Stimulated activated CD8-positive, alpha-beta memory T cell treated with anti-CD3 and anti-CD28 coated beads, Interleukin-4, amount 100 ng/mL, for 4 hours (primary cell): ENCODE measurements at regions not wholly inside any gene's neighbourhood (a gene's known extent, or its start where the extent isn't known, plus 50 kb on each side); places are given as distances from the start of the nearest gene placed in this dataset.

Experiments used
- DNase-seq, 2 donors: peaks; one replicate each; pipeline ENCODE4 v3.0.0-alpha.2; 2020; ENCODE audit warnings: low read depth in 2 of 2, low spot score in 1 of 2

- DNase-seq = no peak
Measured at GRCh38 chr12:89939522-89940215, 231.0 kb upstream of the ATP2B1 start.

- DNase-seq = no peak
Measured at GRCh38 chr12:89936631-89937030, 228.0 kb upstream of the ATP2B1 start.

DNA sequence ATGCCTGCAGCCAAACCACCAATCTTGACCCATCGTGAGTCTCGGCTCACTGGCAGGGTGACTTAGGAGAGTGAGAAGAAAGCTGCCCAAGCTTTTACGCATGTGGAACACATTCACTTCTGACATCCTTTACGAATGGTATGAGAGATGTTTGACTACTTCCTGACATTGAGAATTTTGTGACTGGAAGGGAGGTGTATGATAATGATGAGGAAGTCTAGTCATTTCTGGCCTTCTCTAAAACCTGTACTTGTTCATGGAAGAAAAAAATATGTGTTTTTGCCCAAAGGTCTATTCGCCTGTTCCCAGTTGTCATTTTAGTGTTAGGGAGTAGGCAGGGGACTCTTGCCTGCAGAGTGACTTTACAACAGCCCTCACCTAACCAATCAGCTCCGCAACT, 227.2 kb upstream of the ATP2B1 start:
- no peak for DNase-seq

DNA sequence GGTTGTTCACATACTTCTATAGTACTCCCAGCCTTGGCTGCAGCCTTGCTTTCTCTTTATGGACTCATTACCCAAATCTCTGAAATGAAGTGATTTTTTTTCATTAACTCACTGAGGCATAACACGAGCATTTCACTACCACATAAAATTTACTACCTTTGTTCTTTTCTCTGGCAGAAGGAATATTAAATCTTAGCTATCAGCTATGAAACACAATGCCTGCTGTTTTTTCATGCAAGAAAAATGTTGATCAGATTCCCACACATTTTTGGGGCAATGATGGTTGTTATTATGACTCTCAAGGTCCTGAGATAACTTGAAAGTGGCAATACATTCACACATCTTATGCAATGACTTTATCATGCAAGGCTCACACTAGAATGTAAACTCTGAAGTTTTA, 225.3 kb upstream of the ATP2B1 start:
- no peak for DNase-seq

GRCh38 chr12:89932954-89933353, 224.3 kb upstream of the ATP2B1 start:
- DNase-seq = no peak

DNA sequence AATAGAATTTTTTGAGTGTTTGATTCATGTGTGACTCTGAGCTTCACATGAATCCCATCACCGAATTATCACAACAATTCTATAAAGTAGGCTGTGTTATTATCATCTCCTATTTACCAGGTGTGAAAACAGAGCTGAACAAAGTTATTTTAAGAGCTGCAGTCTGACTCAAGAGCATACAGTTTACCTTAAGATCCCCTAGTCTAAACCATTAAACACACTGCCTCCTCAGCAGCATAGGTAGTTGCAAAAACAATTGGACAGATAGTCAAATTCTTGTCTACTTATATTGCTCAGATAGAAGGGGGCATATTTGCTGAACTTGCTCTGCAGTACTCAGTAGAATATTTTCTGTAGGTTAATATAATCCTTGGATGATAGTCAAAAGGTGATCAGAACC, 219.8 kb upstream of the ATP2B1 start:
- DNase-seq = no peak

- no peak for DNase-seq
Measured at GRCh38 chr12:89927226-89927698, 218.6 kb upstream of the ATP2B1 start.

DNA sequence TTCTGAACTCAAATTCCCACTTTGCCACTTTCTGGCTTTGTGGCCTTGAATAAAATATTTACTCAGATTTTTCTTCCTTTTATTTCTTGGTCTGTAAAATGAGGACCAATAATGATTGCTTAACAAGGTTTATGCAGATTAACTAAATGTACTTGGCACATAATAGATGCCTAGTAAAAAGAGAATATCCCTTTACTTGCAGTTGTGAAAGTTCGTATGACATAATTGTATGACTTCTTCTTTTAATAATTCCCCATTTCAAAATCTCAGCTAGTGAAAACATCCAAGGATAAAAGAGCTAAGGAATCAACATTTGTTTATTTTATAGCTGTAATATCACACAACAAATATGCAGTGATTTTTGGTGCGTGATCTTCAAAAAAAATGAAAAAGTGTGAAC, 215.6 kb upstream of the ATP2B1 start:
- no peak for DNase-seq

- no peak for DNase-seq
Measured at GRCh38 chr12:89923091-89923490, 214.5 kb upstream of the ATP2B1 start.

DNA sequence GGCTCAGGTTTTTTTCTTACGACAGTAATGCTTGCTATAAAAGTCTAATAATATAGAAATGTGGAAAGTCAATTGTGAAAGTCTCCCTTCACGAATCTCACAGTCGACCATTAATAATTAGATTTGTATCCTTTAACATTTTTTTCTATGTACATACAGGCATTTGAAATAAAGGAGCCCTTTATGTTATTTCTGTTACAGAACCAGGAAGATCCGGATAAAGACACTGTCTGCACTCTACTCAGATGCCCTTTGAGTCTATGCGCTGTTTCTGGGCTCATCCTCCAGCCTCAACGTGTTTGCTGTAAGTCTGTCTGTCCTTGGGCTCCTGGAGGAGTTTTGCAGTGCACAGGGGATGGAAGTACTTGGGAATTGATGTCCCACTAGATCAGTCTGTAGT, 212.2 kb upstream of the ATP2B1 start:
- DNase-seq = no peak

GRCh38 chr12:89919241-89919906, 210.7 kb upstream of the ATP2B1 start:
- DNase-seq = no peak

DNA sequence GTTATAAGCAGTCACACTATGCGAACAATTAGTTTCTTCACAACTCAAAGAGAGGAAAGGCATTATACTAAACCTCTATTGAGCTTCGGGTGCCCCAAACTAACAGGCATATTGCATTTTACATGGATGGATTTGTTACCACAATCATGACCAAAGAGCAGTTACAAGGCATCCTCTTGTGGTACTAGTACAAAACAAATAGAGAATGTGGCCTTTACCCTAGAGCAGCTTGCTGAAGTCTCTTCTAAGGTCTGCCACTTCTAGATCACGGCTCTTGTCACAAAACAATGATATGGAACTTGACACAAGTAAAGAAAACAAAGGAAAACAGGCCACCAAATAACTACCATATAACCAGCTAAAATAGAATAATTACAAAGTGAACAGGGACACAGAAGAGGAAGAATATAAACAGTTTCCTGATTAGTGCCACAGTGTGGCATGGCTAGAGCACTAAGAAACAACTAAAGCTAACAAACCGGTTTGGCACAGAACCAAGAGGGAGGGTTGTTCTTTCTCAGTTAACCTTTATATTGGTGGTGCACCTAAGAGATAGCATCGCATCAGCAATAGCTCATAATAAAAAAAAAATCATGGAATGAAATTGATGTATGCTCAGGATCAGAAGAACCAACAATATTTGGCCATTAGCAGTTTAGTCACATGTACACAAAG, 209.7 kb upstream of the ATP2B1 start:
- no peak for DNase-seq

- no peak for DNase-seq
Measured at GRCh38 chr12:89909753-89910152, 201.1 kb upstream of the ATP2B1 start.

- no peak for DNase-seq
Measured at GRCh38 chr12:89907659-89908058, 199.0 kb upstream of the ATP2B1 start.

DNA sequence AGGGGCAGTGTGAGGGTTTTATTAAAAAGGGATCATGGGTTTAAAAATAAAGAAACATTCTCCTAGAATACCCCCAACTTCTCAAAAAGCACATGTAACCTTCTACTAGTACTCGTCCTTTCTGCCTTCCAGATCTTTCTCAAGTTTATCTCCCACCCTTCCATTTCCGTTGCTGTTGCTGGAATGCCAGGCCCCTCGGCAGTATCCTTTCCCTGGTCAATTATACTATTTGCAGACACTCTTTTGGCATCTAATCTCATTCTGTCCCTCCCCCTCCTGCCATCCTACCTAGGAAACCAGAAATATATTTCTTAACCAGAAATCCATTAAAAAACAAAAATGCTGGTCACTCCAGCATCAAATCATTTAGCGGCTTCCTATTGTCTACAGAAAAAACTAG, 198.2 kb upstream of the ATP2B1 start:
- no peak for DNase-seq

DNA sequence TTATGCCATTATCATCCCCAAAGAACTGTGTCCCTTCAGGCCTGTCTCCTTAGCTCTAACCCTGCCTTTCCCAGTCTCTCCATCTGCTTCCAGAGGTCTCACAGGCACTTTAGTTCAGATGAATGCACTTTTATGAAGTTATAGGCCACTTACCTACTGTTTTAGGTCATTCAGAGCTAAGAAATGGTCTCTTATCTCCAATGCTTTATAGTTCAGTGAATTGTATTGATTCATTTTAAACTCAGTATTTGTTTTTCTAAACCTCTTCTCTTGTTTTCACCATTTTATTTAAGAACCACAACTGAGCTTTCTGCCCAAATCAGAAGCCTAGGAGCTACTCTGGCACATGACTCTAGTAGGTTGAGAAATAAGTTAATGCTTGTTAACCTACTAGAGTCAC, 197.5 kb upstream of the ATP2B1 start:
- no peak for DNase-seq

DNA sequence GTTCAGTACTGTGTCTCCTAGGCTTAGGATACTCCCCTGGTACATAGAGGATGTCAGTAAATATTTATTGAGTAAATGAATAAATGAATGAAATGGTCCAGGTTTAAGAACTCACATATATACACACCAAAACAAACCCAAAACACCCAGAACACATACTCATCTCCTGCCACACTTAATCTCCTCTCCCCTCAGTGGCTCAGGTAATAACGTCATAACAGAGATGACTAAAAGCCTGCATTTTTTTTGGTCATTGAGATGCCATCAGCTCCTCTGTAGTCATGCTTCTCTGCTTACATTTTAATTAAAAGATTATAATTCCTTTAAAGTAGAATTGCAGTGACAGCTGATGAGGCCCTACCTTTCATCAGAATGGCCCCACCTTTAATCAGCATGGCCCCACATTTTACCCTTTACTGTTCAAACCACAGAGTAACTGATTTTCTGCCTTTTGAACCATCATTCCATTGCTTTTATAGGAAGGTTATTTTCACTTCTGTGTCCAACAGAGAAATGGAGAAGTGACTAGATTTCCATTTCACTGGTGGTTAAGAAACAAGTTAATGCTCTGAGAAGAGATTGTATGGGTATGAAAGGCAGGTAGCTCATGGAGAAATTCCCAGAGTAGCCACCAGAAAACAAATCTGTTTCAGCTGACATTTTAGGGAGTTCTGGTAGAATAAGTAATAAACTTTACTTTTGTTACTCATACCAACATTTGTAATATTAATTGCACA, 193.4 kb upstream of the ATP2B1 start:
- no peak for DNase-seq

- no peak for DNase-seq
Measured at GRCh38 chr12:89901319-89901718, 192.7 kb upstream of the ATP2B1 start.

DNA sequence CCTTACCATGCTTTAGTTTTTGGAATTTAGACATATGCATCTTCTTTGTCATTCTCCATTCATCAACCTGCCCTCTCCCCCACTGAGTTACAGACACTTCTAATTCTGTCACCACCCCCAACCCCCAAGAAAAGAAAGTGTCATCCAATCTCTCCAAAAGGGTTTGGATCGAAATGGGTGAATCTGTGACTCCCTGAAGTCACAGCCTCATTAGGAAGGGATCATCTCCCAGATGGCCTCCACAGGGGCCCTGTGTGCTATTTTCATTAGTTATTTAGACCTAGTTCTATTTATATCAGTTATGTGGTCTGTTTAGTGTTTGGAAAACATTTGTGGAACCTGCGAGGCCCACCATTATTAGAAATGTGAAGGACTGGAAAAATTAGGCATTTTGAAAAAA, 191.0 kb upstream of the ATP2B1 start:
- DNase-seq = no peak

GRCh38 chr12:89895591-89895990, 187.0 kb upstream of the ATP2B1 start:
- no peak for DNase-seq

GRCh38 chr12:89895101-89895500, 186.5 kb upstream of the ATP2B1 start:
- DNase-seq = no peak
